Stimulated activated CD4-positive, alpha-beta T cell treated with anti-CD3 and anti-CD28 coated beads, Interleukin-1b, Interleukin-23, amount 100 ng/mL, for 1 hour (primary cell): ENCODE measurements at regions not wholly inside any gene's neighbourhood (a gene's known extent, or its start where the extent isn't known, plus 50 kb on each side); places are given as distances from the start of the nearest gene placed in this dataset.
"Not testable (repeated sequence)": the region's sequence is repeated elsewhere in the genome, so short reads cannot be mapped to it uniquely, and the experiment has no call there.

ENCODE experiments used
- DNase-seq, 2 donors: peaks; one replicate each; pipeline ENCODE4 v3.0.0-alpha.2; 2020; ENCODE audit warnings: low read depth in 2 of 2

GRCh38 chr5:125044491-125045282, 298.2 kb upstream of the ZNF608 start:
- no peak for DNase-seq

DNA sequence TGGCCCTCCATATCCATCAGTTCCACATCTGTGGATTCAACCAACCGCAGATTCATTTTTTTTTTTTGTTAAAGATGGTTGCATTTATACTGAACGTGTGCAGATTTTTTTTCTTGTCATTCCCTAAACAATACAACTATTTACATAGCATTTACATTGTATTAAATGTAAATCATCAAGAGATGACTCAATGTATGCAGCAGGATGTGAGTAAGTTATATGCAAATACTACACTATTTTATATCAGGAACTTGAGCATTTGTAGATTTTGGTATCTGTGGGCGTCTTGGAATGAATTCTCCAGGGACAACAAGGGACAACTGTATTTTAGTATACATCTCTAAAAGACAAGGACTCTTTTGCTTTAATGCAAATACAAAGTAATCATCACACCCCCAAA, 299.2 kb upstream of the ZNF608 start:
- DNase-seq = no peak

- no peak for DNase-seq
Observed at GRCh38 chr5:125046838-125047237, 300.4 kb upstream of the ZNF608 start.

GRCh38 chr5:125047871-125048270, 301.4 kb upstream of the ZNF608 start:
- DNase-seq = no peak

- no peak for DNase-seq
Observed at GRCh38 chr5:125049721-125050702, 303.6 kb upstream of the ZNF608 start.

- no peak for DNase-seq
Observed at GRCh38 chr5:125050926-125051325, 304.5 kb upstream of the ZNF608 start.

DNA sequence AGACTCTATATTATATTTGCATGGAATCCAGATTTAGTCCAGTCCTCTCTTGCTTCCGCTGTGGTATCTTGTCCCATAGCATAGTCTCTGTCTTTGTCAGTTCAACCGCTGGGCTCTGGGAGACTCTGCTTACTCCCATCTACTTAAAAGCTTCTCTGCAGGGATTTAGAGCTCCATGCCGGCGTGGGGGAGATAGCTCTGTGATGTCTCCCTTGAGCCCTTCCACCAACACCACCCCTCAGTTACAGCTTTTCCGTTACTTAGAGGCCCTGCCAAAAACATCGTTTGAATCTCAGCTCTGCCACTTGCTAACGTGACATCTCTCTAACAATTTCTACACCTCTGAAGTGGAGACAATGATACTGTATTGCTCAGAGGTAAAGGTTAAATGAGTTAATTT, 306.1 kb upstream of the ZNF608 start:
- DNase-seq = no peak

DNA sequence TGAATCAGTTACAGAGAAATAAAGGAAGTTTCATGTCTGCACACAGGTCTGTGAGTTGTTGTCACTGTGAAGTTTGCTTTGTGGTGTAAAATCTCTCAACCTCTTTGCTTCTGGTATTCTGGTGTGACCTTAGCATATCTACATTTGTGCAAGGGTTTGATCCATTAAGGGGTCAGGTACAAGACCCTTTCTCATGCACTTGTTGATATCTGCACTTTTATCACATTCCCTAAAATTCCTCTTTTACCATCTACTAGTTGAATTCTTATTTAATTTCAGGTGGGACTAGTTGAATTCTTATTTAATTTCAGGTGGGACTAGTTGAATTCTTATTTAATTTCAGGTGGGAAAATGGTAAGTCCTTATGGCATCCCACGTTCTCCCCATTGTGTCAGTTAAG, 306.7 kb upstream of the ZNF608 start:
- DNase-seq = no peak

DNA sequence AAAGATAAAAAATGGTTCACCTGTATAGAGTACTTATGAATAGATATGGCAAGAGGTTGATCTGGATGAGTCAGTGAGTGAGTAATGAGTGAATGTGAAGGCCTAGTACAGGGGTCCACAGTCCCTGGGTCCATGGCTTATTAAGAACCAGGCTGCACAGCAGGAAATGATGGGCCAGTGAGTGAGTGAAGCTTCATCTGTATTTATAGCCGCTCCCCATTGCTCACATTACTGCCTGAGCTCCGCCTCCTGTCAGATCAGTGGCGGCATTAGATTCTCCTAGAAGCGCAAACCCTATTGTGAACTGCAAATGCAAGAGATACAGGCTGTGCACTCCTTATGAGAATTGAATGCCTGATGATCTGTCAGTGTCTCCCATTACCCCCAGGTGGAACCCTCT, 307.7 kb upstream of the ZNF608 start:
- no peak for DNase-seq

DNA sequence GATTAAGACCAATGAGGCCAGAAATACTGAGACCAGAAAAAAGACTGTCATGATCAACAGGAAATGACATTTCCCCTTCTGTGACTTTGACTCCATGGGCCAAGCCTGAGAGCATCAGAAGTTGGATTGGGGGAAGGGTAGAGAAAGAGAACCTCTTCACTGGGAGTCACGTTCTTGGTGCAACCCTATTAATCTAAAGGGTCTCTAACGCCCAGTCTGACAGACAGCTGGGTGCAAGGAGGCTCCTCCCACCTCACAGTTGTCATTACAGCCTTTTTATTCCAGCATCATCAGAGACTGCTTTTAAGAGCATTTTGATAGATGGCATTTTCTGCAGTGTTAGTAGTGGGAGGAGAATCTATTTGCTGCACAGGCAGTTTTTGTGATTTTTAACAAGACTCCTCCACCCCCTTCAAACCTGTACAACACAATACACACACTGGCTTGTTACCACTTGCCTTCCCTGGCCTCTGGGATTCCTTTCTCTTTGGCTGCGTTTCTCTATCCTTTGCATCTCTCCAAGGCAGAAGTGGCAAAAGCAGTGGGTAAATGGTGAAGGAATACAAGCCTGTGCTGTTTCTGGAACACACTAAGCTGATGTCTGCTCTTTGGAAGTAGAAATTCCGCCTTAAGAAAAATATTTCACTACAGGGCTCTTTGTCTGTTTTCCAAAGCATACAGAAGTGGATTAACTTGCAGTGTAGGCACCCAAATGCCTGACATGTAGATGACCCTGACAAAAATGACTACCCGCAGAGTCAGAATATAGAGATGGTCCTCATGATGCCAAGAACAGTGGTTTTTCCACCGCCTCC, 310.4 kb upstream of the ZNF608 start:
- no peak for DNase-seq

- DNase-seq = no peak
Observed at GRCh38 chr5:125057912-125058826, 311.7 kb upstream of the ZNF608 start.

DNA sequence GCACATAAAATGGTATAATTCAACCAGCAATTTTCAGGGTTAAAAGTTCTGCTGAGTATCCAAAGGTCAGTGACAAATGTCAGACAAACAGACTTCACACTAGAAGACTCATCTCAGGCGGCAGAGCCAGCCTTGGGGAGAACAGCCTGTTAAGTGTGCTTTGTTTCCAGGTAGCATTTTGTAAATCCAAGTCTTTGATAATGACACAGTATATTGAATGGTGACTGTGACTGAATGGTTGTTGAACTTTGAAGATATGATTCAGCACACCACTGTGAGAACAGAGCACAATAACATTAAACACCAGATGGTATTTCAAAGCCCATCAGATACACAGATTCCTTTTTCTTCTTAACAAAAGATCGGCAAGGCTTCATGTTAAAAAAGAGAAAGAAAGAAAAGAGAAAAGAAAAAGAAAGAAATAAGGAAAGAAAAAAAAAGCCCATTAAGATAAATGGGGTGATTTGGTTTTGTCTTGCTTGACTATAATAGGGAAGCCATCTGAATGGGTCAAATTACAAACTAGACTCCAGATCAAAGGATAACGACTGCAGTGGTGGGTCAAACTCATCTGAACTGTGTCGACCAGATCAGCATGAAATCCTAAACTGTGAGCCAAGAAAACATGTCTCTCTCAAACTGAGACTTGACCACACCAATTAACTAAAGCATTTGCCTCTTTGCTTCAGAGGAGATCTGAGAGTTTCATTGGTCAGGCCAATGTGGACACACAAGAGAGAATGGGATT, 313.0 kb upstream of the ZNF608 start:
- no peak for DNase-seq

DNA sequence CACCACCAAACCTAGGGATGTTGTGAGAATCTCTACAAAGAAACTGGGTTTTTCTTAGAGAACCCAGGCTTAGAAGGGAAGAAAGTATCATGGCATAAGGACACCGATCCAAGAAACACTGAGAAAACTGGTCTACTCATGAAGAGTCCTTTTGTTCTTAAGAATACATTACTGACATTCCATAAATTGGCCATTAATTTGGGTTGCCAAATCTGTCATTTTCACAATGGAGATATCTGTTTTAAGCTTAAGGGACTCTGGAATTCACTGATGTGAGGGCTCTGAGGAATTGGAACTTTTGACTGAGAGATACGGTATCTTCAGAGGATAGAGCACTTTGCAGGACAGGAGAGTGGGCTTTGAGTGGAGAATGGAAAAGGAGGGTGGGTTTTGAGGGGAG, 315.3 kb upstream of the ZNF608 start:
- DNase-seq = no peak

DNA sequence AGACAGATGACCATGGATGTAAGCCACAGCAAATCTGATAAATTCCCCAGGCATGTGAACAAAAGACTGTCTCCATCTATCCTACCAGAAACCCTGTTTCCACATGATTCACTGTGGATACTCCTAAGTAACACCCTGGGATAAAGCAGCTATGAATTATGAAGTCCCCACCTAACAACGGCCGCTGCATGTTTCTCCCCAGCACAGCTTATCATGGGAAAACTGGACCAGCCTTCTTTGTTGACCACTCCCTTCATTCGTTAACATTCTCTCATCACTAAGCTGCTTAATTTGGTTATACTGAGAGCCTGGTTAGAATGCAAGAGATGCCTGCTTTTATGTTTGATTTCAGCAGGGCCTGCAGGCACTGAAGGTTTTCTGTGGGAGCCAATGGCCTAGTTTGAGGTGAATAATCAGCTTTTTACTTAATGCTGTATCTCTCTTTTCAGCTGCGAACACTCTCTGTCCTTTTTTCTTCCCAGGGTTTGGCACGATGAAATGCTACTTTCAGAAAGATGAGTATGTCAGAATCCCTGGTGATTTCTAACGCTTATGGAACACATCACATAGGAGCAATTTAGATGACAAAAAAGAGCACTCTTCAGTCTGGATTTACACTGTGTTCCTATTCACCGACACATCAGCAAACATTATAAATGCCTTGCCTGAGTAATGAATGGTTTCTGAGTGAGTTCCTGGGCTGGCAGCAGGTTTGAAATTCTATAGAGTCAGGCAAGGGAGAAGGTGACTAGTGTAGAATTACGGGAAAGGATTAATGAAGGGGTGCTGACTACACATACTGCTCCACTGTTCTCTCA, 318.4 kb upstream of the ZNF608 start:
- no peak for DNase-seq

DNA sequence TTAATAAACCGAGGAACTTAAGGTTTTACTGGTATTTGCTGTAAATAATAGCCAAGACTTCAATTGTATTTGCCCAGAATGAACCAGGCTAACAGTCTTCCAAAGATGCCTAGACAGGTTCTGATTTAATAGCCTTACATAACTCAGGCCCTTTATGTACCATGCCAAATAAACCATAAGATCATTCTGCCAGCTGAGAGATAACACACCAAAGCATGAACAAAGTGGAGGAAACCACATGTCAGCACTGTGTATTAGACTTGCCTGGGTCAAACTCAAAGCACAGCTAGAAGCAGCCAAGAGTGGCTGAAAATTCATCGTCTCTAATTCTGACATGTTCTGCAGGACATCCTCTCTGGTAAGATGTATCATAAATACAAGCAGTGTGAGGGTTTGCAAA, 319.3 kb upstream of the ZNF608 start:
- DNase-seq = no peak

DNA sequence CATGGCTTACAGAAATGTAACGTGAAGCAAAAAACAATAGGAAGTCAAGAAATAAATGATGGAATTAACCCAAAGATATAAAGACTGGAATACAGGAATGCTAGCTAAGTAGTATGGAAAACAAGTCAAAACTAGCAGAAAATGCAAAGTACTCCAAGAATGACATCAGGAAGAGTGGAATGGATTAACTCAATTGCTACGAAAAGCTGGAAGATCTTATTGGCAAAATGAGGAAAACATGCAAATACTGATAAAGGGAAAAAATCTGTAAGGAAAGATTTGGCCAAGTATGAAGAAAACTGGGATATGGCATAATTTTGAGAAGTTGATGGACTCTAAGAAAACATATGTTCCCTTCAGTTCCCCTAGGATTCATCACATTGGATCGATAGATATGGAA, 324.5 kb upstream of the ZNF608 start:
- no peak for DNase-seq

DNA sequence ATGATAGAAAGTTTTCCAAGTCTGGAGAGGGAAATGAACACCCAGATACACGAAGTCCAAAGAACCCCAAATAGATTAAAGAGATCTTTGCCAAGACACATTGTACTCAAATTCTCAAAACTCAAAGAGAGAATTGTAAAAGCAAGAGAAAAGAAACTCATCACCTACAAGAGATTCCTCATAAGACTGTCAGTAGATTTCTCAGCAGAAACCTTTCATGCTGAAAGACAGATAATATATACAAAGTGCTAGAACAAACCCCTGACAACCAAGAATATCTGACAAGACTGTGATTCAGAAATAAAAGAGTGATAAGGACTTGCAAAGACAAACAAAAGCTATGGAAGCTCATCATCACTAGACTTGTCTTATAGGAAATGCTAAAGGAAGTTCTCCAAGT, 326.7 kb upstream of the ZNF608 start:
- no peak for DNase-seq

DNA sequence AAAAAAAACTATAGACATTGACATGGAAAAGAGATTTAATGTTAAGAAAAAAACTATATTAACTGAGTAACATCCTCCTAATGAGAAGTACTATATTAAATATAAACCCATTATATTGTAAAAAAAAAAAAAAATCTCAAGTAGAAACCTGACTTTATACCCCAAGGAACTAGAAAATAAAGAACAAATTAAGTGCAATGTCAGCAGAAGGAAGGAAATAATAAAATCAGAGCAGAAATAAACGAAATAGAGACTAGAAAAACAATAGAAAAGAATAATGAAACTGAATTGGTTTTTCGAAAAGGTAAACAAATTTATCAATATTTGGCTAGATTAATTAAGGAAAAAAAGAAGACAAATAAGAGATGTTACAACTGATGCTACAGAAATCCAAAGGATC, 329.1 kb upstream of the ZNF608 start:
- no peak for DNase-seq

GRCh38 chr5:125079028-125079427, 332.6 kb upstream of the ZNF608 start:
- not testable (repeated sequence) for DNase-seq
